HG03558 (cell line): ENCODE measurements at regions not wholly inside any gene's neighbourhood (a gene's known extent, or its start where the extent isn't known, plus 50 kb on each side); places are given as distances from the start of the nearest gene placed in this dataset.

ENCODE experiments used
- ATAC-seq: cut with Tn5 transposase; IDR thresholded peaks from one replicate; pipeline ENCODE4 v1.9.1; 2021; ENCODE audit warnings: moderate number of reproducible peaks; ENCODE audit not compliant: unreplicated experiment; ENCODE audit errors: extremely low read depth

DNA sequence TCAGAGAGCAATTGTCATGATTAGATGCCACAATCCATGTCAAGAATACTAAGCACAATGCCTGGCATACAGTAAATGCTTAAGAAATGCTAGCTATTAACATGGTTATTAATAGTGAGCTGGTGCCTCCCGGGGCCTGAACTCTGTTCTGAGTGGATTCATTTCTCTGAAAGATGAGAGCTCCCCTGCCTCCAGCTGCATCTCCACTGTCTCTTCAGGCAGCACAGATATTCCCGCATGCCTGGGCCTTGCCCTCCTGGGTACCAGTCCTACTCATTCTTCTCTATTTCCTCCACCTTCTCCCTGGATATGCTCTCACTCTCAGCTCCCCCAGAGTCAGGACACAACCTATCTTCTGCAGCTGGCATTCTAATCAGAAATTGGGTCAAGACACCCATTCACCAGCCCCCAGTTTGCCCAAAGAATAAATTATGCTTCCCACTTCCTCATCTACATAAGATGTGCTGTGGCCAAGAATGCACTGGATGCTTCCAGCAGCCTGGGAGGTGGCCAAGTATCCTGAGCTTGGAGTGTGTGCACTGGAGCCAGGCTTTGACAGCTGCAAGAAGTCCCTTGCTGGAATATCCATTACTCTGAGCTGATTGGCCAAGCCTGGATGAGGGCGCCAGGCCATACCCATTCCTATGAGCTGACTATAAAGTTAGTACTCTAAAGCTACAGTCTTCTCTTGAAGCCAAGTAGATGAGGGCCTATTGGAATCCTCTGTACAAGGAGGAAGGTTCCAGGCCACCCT is 669.0 kb downstream of the ACTL7B start:
- ATAC-seq = no peak

DNA sequence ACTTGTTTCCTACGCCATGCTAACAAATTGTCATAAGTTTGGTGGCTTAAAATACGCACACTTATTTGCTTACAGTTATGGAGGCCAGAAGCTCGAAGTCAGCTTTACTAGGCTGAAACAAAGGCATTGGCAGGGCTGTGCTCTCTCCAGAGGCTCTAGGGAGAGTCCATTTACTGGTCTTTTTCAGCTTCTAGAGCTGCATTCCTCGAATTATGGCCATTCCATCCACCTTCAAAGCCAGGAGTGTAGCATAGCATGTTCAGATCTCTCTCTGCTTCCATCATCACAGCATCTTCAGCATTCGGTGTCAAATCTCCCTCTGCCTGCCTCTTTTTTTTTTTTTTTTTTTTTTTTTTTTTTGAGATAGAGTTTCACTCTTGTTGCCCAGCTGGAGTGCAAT is 670.2 kb downstream of the ACTL7B start:
- ATAC-seq = no peak

DNA sequence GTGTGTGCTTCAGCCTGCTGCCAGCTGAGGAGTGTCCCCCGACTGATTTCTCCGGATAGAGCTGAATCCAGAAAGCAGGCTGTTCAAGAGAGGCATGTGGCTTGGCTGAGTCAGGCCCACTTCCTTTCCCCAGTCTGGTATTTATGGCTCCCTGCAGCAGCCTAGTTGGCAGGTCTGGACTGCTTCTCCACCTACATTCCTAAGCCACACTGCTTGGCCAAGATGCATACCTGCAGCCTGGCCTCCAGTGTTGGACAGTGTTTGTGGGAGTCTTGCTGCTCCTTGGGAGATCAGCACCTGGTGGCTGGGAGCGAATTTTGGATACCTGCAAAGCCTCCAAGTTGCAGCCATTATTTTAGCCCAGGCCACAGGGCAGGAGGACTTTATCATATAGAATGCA is 670.8 kb downstream of the ACTL7B start:
- no peak for ATAC-seq

DNA sequence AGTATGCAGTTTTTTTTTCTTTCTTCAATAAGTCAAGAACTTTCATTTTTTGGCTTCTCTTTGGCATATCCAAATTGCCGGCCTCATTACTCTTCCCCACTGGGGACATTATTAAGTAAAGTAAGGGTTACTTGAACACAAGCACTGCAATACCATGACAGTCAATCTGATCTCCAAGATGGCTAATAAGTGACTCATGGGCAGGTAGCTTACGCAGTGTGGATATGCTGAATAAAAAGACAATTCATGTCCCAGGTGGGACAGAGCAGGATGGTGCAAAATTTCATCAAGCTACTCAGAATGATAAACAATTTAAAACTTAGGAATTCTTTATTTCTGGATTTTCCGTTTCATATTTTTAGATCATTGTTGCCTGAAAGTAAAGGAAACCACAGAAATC is 671.8 kb downstream of the ACTL7B start:
- no peak for ATAC-seq

DNA sequence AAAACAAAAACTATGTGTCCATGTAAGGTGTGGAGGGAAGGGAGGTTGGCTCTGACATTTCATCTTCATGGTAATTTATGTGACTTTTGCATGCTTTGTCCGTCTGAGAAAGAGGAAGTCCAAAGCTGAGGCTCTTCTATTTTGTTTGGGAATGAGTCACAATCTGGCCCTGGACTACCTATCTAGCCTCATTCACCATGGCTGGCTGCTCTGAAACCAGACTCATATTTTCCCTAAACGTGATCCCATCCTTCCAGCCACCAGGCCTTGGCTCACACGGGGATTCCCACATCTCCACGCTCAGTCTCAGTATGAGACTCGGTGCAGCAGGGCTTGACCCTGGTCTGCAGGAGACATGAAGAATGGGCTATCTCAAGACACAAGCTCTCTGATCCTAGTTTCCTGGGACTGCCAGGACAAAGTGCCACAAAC is 672.8 kb downstream of the ACTL7B start:
- peak; percentile 69 for ATAC-seq

DNA sequence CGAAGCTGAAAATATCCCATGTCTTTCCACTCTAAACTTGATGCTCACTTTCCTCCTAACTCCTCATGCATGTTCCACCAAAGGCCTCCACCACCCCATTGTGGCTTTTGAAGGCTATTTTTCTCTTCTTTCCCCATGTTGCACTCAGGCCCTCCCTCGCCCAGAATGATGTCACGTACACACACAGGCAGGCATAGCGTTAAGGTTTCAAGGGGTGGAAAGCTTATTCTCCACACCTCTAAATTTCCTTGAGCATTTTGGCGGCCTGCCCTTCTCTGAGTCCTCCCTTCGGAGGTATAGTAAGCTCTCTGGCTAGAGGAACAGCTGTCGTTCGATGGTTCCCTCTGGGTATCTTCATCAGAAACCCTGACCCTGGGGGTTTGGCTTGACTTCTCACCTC is 673.5 kb downstream of the ACTL7B start:
- no peak for ATAC-seq

DNA sequence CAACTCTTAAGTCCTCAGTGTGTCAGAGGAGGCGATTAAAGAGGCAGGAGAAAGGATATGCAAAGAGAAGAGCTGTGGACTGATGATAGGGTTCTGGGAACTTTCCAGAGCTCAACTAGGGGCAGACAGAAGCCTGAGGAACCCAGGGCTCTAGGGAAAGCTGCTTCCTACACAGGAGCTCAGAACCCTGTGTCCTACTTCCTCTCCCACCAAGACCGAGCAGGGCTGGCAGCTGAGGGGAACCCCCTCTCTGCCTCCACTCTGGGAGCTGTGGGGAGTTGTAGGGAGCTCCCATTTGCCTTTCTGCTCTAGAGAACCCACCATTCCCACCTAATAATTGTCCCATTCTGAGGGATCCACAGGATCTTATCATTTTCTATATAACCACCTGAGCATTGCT is 674.3 kb downstream of the ACTL7B start:
- no peak for ATAC-seq

DNA sequence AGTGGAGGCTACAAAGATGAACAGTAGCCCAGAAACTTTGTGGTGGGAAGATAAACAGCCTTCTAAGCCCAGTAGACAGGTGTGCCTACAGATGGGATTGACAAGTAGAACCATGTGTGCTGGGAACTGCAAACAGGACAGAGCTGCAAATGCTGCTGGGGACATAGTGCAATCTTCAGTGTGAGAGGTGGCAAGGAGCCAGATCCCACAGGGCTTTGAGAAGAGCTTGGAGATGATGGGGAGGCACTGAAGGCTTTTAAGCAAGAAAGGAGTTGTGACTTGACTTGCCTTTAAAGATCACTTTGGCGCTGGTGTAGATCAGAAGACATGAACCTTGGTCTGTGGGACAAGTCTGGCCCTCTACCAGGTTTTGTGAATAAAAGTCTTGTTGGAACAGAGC is 675.2 kb downstream of the ACTL7B start:
- ATAC-seq = no peak

DNA sequence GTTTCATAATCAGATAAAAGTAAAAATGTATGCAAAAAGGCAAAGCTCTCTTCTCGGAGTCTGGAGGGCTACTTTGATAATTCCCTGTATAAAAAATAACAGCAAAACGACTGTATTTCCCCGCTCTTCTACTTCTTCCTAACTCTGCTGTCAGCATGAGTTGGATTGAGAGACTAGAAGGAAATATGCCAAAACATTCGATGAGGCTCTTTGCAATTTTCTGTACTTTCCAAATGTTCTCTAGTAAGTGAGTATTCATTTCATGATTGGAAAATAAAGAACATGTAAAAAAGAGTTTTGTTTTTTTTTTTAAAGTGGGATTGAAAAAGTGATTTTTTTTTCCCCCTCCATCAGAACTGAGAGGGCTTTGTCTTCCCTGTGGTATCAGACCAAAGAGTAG is 677.5 kb downstream of the ACTL7B start:
- ATAC-seq = no peak

DNA sequence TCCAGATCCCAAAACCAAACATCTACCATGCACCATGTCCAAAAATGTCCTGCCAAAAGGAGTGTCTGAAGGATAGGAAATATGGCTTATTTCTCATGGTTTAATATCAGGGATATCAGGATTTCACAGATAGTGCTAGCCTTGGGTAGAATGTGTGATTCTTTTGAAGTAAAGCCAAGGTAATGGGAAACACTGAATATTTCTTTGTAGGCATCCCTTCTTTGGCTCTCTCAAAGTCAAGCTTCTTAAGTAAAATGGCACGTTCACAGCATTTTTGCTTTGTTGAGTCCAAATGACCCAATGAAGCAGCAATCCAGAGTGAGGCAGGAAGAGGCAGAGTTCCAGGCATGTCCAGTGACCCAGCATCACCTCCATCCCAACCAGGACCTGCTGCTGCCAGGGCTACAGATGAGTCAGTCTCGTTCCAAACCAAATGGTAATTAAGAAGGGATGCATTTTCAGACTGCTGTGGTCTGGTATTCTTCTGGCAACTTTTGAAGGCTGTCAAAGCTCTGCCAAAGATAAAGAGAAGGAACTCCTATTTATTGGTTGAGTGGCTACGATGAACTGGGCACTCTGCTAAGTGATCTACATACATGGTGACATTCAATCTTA is 678.8 kb upstream of the KLF4 start:
- no peak for ATAC-seq

DNA sequence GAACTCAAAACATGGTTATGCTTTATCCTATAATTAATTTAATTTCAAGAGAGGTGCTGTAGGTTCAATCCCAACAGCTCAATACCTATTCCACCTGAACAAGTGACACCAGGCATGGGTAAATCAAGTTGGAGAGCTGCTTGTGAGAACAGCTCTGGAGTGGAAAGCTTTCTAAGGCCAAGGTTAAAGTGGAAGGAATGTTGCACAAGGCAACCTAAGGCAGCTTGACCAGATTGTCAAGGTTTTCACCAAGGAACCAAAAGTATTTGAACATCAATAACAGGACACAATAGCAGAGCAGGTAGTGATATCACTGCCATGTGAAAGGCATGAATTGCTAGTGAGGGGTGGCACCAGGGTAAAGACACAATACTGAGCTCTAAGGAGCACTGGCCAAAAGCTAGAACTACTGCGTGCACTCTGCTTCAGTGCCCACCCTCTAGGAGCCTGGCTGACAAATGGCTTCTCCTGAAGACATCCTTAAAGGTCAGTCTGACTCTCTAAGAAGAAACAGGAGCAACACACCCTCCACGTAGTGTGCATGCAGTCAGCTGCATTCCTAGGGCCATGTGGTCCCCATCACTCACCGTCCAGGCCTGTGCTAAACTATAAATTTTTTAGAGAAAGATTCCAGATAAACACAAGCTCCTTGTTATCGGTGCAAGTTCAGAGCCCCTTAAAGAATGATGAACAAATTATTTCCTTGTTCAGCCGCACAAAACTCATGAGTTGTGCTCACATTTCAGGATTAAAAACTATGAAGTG is 677.7 kb upstream of the KLF4 start:
- no peak for ATAC-seq

DNA sequence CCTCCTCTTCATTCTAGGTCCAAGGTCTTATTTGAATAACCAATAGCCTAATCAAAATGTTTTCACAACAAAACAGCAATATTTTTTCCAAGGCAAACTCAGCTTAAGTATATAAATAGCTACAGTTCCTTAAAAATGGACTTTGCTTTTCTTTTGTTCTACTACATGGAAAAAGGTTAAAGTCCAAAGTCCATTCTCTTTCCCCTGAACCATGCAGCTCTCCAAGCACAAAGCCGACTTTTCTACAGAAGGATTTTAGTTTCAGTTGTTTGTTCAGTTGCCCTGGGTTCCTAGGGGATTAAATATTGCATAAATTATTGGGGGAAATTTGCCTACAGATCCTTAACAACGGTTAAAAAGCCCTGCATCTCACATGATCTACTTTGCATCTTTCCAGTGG is 677.0 kb upstream of the KLF4 start:
- ATAC-seq = no peak

DNA sequence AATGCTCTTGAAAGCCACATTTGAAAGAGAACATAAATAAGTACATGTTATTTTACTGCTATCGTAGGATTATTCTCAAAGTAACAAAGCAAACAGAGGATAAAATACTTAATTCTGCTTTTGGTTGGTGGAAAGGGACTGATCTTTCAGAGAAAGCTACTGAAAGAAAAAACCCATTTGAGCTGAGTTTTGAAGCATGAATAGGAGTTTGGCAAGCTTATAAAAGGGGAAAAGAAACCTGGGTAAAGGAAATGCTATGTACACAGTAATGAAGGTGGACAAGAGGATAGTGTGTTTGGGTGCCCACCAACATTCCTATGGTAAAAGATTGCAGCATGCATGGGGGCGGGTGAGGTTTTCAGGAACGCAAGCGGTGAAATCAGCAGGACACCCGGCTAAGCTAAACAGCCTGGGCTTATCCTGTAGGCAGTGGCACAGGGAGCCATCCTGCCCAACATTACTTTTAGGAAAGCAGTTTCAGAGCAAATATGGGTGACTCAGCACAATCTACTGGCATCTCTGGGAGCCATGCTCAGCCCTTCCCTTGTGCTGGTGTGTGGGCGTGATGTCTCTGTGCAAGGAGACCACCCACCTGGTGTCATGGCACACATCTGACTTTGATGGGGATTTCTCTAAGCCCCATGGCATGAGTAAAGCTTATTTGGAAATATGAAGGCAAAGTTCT is 673.9 kb upstream of the KLF4 start:
- no peak for ATAC-seq

DNA sequence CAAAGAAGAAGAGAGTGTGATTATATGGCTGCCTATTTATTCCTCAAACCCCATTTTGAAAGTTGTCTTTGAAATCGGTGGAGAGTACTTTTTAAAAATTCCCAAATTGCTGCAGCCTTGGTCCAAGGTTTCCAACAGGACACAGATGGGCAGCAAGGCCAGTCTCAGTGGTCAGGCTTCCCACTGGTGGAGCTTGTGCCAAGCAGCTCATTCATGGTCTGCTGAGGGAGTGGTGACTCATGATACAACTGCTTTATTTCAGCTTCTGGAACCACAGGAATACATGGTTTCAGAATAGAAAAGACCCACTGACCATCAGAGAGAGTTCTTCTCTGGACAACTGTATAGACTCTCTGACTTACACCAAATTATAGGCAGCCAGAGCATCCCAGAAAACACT is 673.1 kb upstream of the KLF4 start:
- no peak for ATAC-seq

DNA sequence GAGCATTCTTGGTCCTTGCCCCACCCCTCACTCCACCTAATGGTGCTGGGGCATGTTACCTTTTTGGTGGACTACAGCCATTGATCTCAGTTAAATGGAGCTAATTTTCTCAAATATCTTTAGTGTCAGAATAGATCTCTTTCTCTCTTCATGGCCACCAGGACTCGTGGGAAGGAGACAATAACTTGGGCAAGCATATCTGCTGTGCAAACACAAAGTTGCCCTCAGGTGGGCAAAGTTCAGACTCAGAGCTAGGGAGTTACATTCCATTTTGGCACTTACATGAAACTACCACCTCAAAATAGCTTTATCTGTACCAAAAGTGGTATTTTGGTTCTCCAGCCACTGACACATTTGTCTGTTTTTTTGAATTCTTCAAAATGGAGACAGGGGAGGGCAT is 671.9 kb upstream of the KLF4 start:
- no peak for ATAC-seq

DNA sequence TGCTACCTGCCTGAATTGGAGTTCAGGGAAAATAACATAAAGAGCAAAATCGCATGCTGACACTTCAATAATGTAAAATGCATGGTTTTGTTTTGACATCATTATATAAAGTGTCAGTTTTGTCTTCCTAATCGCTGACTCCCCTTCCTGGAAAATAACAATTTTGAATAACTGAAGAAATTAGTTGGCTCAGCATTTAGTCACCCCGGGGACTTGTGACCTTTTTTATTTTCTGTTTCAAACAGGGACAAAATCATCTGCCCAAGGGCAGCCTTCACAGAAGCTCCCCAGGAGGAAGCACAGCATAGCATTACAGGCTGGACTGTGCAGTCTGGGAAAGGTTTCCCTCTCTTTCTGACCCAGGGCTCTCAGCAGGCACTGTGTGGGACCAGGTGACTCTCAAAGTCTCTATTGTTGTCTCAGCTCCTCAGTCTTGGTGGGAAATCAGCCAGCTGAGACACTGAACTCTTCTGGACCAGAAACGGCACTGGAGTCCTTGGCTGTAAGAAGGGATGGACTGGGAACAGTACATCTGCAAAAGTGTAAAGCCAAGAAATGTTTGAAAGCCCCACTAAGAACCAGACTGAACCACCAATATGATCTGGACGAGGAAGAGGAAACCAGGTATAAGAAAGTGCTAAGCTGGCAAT is 671.3 kb upstream of the KLF4 start:
- ATAC-seq = no peak

DNA sequence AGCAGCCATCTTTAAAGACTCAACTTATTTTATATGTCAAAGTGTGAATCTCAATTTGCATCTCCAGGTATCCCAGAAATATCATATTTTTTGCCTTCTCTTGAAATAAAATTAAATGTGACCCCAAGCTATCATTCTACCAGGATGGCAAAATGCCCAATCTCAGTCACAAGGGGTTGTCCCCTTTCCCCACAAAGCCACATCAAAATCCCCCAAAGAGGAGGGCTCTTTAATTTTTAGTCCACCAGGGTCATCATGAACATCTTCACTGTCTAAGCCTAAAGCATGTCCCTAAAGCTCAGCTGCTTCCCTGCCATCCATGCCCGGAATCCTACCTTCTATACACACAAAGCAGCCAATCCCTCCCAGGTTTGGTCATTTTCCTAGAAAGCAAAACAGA is 670.5 kb upstream of the KLF4 start:
- ATAC-seq = no peak

DNA sequence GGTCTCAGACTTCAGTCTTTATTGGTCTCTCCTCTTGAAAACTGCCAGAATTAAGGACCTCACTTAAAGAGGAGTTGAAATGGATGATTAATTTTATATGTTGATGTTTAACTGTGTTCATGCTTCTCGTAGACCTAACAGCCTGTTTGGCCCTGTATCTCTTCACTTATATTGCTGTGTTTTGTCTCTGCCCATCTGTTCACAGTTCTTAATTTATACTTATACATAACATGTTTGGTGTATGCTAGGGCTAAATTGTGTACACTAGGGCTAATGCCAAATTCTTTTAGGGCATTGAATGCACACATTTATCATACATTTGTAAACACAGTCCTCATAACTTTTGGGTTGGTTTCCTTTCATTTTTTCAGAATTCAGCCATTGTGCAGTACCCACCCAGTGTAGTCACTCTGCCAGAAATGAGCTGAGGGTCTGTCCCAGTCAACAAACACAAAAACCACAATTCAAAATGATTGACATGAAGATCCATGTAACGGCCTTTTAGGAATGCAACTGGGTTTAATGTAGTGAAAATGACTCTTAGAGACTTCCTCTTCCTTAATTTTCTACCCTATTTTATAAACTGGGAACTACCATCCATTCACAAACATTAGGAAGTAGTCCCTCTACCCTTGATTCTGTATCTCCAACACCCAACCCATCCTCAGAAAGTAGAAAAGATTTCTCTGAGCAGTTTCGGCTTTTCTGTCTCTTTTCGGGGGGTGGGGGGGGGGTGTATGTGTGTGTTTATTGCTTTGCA is 668.8 kb upstream of the KLF4 start:
- no peak for ATAC-seq

DNA sequence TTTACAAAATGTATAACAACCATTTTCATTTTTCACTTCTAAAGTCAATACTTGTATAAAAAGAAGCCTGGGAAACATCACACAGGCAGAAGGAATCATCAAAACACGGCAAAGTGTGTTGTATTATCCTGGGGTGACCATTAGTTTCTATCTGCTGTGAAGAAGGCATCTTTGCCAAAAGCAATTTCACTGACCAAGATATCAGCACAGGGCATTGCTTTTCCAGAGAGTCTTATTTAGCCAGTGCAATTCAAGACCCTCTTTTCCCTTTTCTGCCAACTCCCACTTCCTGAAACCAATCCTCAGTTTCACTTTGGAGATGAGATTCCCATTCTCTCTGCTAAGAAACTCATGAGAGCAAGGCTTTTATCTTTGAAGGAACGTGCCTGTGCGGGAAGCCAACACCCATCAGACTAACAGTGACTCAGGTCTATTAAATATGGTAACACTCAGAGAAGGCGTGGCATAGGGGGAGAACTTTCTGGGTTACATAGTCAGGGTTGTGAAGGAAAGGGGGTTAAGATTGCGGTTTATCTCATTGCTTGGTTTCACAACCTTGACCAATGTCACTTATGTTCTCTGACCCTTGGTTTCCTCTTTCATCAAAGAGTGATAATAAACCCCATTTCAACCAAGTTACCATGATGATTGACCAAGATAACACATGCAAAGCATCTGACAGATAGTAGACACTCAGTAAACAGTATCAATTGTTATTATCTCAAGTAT is 666.9 kb upstream of the KLF4 start:
- ATAC-seq = no peak
